Ramos (cell line): ENCODE measurements at regions not wholly inside any gene's neighbourhood (a gene's known extent, or its start where the extent isn't known, plus 50 kb on each side); places are given as distances from the start of the nearest gene placed in this dataset.
"Not testable (repeated sequence)": the region's sequence is repeated elsewhere in the genome, so short reads cannot be mapped to it uniquely, and the experiment has no call there.

Experiments
- in situ Hi-C: fragments of 300-500 bp; cut with MboI; formaldehyde crosslinking; loops from one replicate; pipeline ENCODE4 v1.14.3; 2022; ENCODE audit warnings: low sequenced_read_pairs; ENCODE audit not compliant: unreplicated experiment

DNA sequence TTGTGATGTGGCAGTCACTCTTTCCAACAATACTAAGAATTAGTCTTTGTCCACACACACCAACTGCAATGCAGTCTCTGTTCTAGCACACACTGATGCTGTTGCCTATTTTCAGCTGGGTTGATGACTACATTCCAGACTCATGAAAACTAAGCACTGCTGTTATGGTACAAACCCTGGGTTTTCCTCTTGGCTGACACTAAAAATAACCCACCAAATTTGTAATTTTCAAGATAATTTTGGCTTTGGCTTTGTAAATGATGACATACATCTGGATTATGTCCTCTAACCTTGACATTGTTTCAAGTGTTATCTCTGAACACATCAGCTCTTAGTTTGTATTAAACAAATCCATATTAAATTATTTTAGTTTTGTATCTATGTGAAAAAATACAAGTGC lies 444.8 kb downstream of the PTPRC start:
- in situ Hi-C loops: no loop called here

DNA sequence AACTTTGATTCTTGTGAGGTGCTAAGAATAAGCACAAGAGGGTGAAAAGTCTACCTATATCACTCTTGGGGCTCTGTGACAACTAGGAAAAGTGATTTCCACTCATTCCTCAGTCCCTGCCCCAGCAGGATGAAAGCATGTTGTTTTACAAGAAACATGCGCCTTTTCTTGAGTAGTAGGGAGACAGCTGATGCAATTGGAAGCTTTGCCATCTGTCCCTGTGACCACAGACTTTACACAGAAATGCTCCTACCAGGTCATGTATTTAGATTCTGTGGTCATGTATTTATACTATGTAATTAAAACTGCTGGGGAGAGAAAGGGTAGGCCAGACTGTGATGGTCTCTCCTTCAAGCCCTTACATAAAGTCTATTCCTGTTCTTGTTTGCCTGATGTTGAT lies 445.5 kb downstream of the PTPRC start:
- in situ Hi-C loops: no loop called here

DNA sequence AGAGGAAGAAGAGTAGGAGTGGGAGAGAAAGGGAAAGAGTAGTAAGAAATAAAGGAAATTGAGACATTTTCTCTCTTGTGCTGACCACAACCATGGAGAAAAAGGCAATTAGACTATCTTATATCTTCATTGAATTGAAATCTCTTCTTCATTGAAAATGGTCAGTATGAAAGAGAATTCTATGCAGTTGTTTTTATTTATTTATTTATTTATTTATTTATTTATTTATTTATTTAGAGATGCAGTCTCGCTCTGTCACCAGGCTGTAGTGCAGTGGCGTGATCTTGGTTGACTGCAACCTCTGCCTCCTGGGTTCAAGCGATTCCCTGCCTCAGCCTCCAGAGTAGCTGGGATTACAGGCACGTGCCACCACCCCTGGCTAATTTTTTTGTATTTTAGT lies 447.1 kb downstream of the PTPRC start:
- in situ Hi-C loops: no loop called here

DNA sequence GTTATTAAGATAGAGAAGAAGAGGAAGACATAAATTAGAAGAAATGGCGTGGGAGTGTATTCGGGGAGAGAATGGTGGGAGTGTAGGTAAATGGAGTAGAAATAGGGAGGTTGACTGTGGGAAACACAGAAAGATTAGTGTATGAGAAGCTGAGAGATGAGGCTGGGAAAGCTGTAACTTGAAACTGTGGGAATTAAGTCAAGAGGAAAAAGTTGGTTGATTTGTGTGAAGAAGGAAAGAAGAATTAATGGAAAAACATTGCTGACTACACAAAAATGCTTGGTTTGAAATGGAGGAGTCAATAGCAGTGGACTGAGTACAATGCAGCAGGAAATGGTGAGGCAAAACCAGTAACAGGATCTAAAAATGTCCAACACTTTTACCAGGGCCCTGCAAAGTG lies 448.3 kb downstream of the PTPRC start:
- in situ Hi-C loops: no loop called here

DNA sequence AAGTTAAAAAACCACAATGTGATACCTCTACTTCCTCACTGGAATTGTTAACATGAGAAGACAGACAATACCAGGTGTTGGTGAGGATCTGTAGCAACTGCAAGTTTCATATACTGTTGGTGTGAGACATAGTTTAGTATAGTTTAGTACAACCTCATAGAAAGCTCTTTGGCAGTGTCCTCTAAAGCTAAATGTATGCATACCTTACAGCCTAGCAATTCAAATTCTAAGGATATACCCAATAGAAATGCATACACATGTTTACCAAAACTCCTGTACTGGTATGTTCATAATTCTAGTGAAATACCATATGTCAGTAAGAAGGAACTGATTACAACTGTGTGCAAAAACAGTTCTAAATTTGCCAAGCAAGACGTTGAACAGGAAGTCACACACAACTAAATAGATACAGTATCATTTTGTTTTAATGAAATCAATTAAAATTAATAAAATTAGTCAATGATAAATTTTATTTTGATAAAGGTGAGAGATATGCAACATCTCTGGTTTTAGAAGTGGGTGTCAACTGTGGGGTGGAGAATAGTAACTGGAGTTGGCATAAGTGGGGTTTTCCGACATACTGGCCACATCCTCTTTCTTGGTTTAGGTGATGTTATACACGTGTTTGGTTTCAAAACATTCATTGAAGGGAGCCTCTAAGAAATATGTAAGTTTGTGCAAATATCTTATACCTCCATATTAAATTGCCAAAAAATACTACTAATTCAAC lies 450.7 kb downstream of the PTPRC start:
- in situ Hi-C loops: no loop called here

GRCh38 chr1:199095628-199096027 lies 456.8 kb downstream of the PTPRC start:
- in situ Hi-C loops: not testable (repeated sequence)

DNA sequence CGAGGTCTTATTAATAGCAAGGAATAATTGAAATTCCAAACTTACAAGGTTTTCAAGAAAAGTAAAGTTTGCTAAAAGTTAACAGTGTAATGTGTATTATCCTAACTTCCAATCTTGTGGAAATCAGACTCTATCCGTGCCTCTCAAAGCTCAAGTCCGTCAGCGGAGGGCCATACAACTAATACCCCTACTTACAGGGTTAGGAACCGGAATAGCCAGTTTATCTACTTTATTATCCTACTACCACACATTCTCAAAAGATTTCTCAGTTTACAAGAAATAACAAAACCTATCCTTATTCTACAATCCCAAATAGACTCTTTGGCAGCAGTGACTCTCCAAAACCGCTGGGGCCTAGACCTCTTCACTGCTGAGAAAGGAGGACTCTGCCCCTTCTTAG lies 457.8 kb downstream of the PTPRC start:
- in situ Hi-C loops: no loop called here

GRCh38 chr1:199098468-199098867 lies 459.6 kb downstream of the PTPRC start:
- in situ Hi-C loops: no loop called here

DNA sequence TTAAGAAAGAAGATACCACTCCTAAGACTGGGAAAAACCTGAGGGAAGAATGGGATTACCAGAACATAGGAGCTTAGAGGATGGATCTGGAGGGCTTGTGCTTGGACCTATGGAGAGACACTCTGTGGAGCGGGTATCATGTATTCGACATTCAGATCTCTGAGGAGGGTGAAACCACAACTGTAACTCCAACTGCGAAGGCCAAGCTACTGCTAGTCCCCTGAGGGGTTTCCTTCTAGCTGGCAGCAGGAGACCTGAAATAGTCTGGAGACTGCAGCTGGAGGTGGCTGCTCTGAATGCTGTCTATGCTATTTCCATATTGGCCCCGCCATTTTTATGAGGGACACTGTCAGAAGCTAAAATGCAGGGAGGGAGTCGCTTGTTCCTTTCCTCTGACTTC lies 462.3 kb downstream of the PTPRC start:
- in situ Hi-C loops: no loop called here

DNA sequence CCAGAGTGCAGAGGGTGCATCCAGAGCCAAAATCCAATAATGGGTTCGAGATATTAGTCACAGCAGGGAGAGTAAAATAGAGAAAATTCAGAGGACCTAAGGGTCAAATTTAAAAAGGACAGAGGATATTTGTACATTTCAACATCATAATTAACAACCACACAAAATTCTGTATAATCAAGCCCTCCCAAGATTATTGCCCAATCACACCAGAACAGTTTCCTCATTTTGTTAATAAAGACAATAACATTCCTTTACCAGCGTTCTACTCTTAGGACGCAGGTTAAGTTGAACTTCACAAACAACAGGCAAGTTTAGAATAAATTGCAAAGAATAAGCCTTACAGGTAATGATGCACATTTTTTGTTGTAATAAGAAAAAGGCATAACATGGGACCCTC lies 462.8 kb downstream of the PTPRC start:
- in situ Hi-C loops: no loop called here

- in situ Hi-C loops: no loop called here
Observed at GRCh38 chr1:199102239-199102638, 463.4 kb downstream of the PTPRC start.

DNA sequence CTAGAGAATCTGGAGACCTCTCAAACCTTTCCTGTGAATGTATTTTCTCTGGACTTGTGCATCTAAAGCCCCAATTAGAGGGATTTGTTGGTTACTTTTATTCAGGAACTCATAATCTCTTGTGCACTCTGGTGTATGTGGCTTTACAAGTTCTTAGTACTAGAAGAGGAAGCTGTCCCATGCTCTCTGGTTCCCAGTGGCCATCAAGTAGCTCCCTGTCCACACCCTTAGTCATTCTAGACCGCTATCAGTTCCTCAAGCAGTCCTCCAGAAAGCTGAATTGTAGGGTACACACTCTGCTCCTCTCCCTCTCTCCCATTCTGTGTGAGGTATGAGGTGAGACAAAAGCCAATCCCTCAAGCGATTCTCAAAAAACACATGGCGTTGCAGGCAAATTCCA lies 470.3 kb downstream of the PTPRC start:
- in situ Hi-C loops: no loop called here

GRCh38 chr1:199112365-199112764 lies 473.5 kb downstream of the PTPRC start:
- in situ Hi-C loops: no loop called here

- in situ Hi-C loops: no loop called here
Observed at GRCh38 chr1:199113265-199113869, 474.5 kb downstream of the PTPRC start.

GRCh38 chr1:199116488-199116887 lies 477.6 kb downstream of the PTPRC start:
- in situ Hi-C loops: no loop called here

GRCh38 chr1:199121047-199121446 lies 482.2 kb downstream of the PTPRC start:
- in situ Hi-C loops: no loop called here

GRCh38 chr1:199122085-199122484 lies 483.2 kb downstream of the PTPRC start:
- in situ Hi-C loops: no loop called here

DNA sequence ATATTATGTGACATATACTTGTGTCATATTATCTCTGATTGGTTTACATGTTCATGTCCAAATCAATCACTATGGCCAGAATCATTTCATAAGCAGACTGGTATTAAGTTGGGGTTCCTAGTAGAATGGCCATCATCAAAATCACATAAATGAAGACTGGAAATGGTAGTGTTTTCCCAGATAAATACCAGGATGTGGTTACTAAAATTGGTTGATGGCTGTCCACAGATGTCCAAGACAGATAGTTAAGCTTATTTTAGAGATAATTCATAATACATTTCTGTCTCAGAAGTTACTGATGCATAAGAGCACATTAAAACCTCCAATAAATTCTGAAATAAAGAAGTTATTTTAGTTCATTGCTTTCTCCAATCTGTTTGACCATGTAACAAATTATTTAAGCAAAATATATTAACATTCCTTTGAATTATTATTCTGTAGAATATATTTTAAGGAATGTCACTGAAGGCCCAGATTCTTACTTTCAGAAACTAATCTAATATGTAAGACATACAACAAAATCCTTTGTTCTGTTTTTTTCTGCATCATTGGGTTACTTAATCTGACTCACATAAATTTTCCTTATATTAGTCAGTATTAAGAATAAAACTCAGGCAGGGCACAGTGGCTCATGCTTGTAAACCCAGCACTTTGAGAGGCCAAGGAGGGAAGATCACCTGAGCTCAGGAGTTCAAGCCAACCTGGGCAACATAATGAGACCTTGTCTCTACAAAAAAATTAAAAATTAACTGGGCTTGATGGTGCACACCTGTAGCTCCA lies 483.9 kb downstream of the PTPRC start:
- in situ Hi-C loops: no loop called here

DNA sequence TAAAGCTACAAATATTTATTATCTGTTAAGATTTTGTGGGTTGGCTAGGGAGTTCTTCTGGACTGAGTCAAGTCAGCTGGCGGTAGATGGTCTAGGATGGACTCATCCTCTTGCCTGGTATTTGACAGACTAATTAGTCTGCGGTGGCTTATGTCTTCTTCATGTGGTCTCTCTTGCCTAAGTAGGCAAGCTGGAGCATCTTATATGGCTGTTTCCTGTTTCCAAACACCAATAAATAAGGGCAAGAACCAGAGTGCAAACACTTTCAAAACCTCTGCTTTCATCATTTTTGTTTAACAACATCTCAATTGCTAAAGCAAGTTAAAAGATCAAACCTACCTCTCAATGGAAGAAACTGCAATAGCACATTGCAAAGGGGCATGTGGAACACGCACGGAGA lies 484.8 kb downstream of the PTPRC start:
- in situ Hi-C loops: no loop called here

- in situ Hi-C loops: no loop called here
Observed at GRCh38 chr1:199124351-199124750, 485.5 kb downstream of the PTPRC start.

DNA sequence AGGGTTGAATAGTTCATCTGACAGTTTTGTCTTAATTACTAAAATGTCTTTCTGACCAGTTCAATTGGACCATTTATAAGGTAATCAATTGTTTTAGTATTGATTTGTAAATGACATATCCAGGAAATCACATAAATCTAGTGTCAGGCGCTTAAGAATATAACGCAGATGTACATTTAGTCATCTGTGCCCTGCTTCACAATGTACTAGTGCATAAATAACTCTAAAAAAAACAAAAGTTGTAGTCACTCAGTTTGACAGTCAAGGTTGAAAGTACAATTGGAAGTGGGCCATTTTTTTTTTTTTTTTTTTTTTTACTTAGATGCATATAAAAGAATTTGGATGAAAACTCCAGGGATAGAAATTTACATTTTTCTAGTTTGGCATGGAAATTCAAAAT lies 490.4 kb downstream of the PTPRC start:
- in situ Hi-C loops: no loop called here
